K562 (cell line): ENCODE measurements at regions not wholly inside any gene's neighbourhood (a gene's known extent, or its start where the extent isn't known, plus 50 kb on each side); places are given as distances from the start of the nearest gene placed in this dataset.

Source experiments
- BCOR ChIP-seq: fragments of 450-650 bp; IDR thresholded peaks from 2 replicates; pipeline ENCODE4 v1.6.1; 2016
- C11orf30 ChIP-seq: fragments of 450-650 bp; IDR thresholded peaks from 2 replicates; pipeline ENCODE4 v1.6.1; 2016; ENCODE audit warnings: low read depth, mild to moderate bottlenecking
- CBX5 ChIP-seq: IDR thresholded peaks from 2 replicates; pipeline ENCODE4 v1.6.1; 2014; ENCODE audit warnings: low read depth, borderline replicate concordance
- ELF2 ChIP-seq: fragments of 250-450 bp; sonication (Bioruptor Pico); IDR thresholded peaks from 2 replicates; pipeline ENCODE4 v1.5.0; 2021; ENCODE audit warnings: mild to moderate bottlenecking
- ETV5 ChIP-seq: sonication (generic); formaldehyde crosslinking; IDR thresholded peaks from 2 replicates; pipeline ENCODE4 v1.4.0; 2020; ENCODE audit warnings: low read depth, mild to moderate bottlenecking, missing genetic modification reagents
- HCFC1 ChIP-seq: IDR thresholded peaks from 2 replicates; pipeline ENCODE4 v1.6.1; 2012; ENCODE audit warnings: low read depth, low read length, improper control_type of control experiment
- LCOR ChIP-seq: sonication (generic); formaldehyde crosslinking; IDR thresholded peaks from 2 replicates; pipeline ENCODE4 v1.8.0; 2022; ENCODE audit warnings: mild to moderate bottlenecking, missing genetic modification reagents
- MAFG ChIP-seq: fragments of 450-650 bp; conservative IDR thresholded peaks from 2 replicates; pipeline ENCODE4 v1.6.1; 2016; ENCODE audit warnings: missing genetic modification characterization, missing compliant biosample characterization
- MBD2 ChIP-seq: sonication (generic); IDR thresholded peaks from 2 replicates; pipeline ENCODE4 v1.6.1; 2016; ENCODE audit warnings: low read depth, borderline replicate concordance
- NR4A1 ChIP-seq, 2 experiments: fragments of 250-450 bp in 1 of 2; fragments of 450-650 bp in 1 of 2; sonication (Bioruptor Pico) in 1 of 2; IDR thresholded peaks; 2 replicates each; pipeline versions ENCODE4 v1.4.0 to v1.6.1; 2016 to 2020; ENCODE audit warnings: mild to moderate bottlenecking in 2 of 2, missing compliant biosample characterization in 1 of 2, missing genetic modification characterization in 1 of 2, moderate library complexity in 1 of 2
- PHF21A ChIP-seq: fragments of 450-650 bp; IDR thresholded peaks from 2 replicates; pipeline ENCODE4 v1.6.1; 2017; ENCODE audit warnings: low read depth, borderline replicate concordance
- POLR2AphosphoS5 ChIP-seq: IDR thresholded peaks from 2 replicates; pipeline ENCODE4 v1.6.1; 2011; ENCODE audit warnings: mild to moderate bottlenecking, low read depth, low read length, moderate library complexity; ENCODE audit not compliant: control insufficient read depth, insufficient read depth
- TCF7L2 ChIP-seq: fragments of 150-350 bp; IDR thresholded peaks from 2 replicates; pipeline ENCODE4 v1.6.1; 2016; ENCODE audit warnings: low read depth, mild to moderate bottlenecking, low read length, moderate library complexity
- TEAD4 ChIP-seq, 2 experiments: sonication (generic) in 1 of 2; formaldehyde crosslinking in 1 of 2; IDR thresholded peaks; 2 replicates each; pipeline versions ENCODE4 v1.6.1 to v1.8.0; 2012 to 2022; ENCODE audit warnings: borderline replicate concordance in 1 of 2, inconsistent platforms in 1 of 2, low read length in 1 of 2, mild to moderate bottlenecking in 1 of 2, missing genetic modification reagents in 1 of 2
- ZBED1 ChIP-seq: IDR thresholded peaks from 2 replicates; pipeline ENCODE4 v1.6.1; 2014
- ZBTB17 ChIP-seq: fragments of 450-650 bp; formaldehyde crosslinking; IDR thresholded peaks from 2 replicates; pipeline ENCODE4 v1.4.0; 2020; ENCODE audit warnings: mild to moderate bottlenecking
- ZBTB8A ChIP-seq: fragments of 450-650 bp; IDR thresholded peaks from 2 replicates; pipeline ENCODE4 v1.6.1; 2018; ENCODE audit warnings: mild to moderate bottlenecking, moderate library complexity; ENCODE audit not compliant: partially characterized antibody
- ZFPM2 ChIP-seq: fragments of 250-450 bp; sonication (Bioruptor Pico); IDR thresholded peaks from 2 replicates; pipeline ENCODE4 v1.5.1; 2022; ENCODE audit warnings: mild to moderate bottlenecking
- ZKSCAN1 ChIP-seq: fragments of 150-350 bp; IDR thresholded peaks from 2 replicates; pipeline ENCODE4 v1.6.1; 2016; ENCODE audit warnings: low read depth, low read length
- ZNF232 ChIP-seq: sonication (generic); formaldehyde crosslinking; IDR thresholded peaks from 2 replicates; pipeline ENCODE4 v1.8.0; 2022; ENCODE audit warnings: mild to moderate bottlenecking, missing genetic modification reagents
- ZNF668 ChIP-seq: fragments of 250-450 bp; sonication (Bioruptor Pico); IDR thresholded peaks from 2 replicates; pipeline ENCODE4 v1.8.0; 2022; ENCODE audit warnings: mild to moderate bottlenecking, inconsistent platforms
- TF ChIP-seq, protein P1 (sequence below): fragments of 450-650 bp; IDR thresholded peaks from 2 replicates; pipeline ENCODE4 v1.6.1; 2016
- TF ChIP-seq, protein P2 (sequence below), 2 experiments: fragments of 450-650 bp in 1 of 2; IDR thresholded peaks; 2 replicates each; pipeline ENCODE4 v1.6.1; 2011 to 2017; ENCODE audit warnings: low read depth in 2 of 2, antibody characterized with exemption in 1 of 2, borderline replicate concordance in 1 of 2, low read length in 1 of 2, mild to moderate bottlenecking in 1 of 2, mixed read lengths in 1 of 2; ENCODE audit not compliant: control insufficient read depth in 1 of 2
- TF ChIP-seq, protein P3 (sequence below): fragments of 250-450 bp; sonication (Bioruptor Pico); IDR thresholded peaks from 2 replicates; pipeline ENCODE4 v1.8.0; 2021; ENCODE audit warnings: mild to moderate bottlenecking, moderate library complexity

DNA sequence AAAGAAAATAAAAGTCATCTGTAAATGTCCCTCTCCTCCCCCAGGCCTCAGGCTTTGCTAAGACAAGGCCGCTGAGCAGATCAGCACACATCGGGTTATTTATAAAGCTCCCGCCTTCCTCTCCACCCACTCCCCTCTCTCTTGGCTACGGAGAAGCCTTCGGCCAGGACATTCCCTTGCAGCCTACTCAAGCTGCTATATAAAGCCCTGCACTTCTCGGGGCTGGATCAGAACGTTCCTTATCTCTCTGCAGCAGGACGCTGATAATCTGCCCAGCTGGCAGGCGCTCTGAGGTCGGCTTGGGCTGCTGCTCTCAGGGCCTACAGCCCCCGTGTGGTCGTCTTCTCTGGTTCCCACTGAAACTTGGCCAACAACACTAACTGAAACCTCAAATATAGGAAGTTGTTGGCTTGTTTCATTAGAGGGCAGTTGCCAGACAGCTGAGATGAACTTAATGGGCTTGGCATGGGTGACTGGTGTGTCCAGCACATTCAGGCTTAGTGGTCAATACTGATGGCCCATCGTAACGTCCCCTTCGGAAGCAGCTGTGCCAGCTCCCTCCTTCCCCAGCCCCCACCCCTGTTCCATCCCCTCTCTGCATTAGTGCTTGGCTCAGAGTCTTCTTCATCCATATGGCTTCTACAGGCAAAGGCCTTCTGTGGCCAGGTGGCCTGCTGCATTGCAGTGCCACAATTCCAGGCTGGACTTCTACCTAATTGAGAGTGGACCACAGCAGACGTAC is 64.6 kb downstream of the IER5 start (continued):
- TF ChIP-seq TCF7L2 (no peak), ZBED1 (peak; percentile 95), MBD2 (peak; percentile 83; the same call in 1 of the 2 replicates), ZFPM2 (CRISPR knock-in tag) (no peak), MAFG (no peak), BCOR (peak; percentile 94), ZBTB17 (peak; percentile 76), ETV5 (peak; percentile 51; the same call in 1 of the 2 replicates), TEAD4 (IDR thresholded peaks at IDR 0.05; ENCODE audit: low read length) (peak; percentile 99), TEAD4 (CRISPR knock-in tag; IDR thresholded peaks at IDR 0.05; ENCODE audit: borderline replicate concordance) (no peak), LCOR (CRISPR knock-in tag) (peak; percentile 95), ZNF668 (CRISPR knock-in tag) (no peak), POLR2AphosphoS5 (peak; percentile 99), NR4A1 (CRISPR knock-in tag; IDR thresholded peaks at IDR 0.05) (0 out of 2 replicates have a peak, but pooled peaks have one; percentile 76), NR4A1 (tag; IDR thresholded peaks at IDR 0.05) (peak; percentile 91), CBX5 (no peak; the same call in 1 of the 2 replicates), C11orf30 (no peak), PHF21A (peak; percentile 70; the same call in 1 of the 2 replicates), ZBTB8A (no peak), ZNF232 (CRISPR knock-in tag) (no peak), HCFC1 (peak; percentile 55), ELF2 (CRISPR knock-in tag) (no peak), ZKSCAN1 (peak; percentile 74; the same call in 1 of the 2 replicates)
- TF ChIP-seq, protein P1, sequence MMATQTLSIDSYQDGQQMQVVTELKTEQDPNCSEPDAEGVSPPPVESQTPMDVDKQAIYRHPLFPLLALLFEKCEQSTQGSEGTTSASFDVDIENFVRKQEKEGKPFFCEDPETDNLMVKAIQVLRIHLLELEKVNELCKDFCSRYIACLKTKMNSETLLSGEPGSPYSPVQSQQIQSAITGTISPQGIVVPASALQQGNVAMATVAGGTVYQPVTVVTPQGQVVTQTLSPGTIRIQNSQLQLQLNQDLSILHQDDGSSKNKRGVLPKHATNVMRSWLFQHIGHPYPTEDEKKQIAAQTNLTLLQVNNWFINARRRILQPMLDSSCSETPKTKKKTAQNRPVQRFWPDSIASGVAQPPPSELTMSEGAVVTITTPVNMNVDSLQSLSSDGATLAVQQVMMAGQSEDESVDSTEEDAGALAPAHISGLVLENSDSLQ: peak; percentile 62; the same call in 1 of the 2 replicates
- TF ChIP-seq, protein P2, sequence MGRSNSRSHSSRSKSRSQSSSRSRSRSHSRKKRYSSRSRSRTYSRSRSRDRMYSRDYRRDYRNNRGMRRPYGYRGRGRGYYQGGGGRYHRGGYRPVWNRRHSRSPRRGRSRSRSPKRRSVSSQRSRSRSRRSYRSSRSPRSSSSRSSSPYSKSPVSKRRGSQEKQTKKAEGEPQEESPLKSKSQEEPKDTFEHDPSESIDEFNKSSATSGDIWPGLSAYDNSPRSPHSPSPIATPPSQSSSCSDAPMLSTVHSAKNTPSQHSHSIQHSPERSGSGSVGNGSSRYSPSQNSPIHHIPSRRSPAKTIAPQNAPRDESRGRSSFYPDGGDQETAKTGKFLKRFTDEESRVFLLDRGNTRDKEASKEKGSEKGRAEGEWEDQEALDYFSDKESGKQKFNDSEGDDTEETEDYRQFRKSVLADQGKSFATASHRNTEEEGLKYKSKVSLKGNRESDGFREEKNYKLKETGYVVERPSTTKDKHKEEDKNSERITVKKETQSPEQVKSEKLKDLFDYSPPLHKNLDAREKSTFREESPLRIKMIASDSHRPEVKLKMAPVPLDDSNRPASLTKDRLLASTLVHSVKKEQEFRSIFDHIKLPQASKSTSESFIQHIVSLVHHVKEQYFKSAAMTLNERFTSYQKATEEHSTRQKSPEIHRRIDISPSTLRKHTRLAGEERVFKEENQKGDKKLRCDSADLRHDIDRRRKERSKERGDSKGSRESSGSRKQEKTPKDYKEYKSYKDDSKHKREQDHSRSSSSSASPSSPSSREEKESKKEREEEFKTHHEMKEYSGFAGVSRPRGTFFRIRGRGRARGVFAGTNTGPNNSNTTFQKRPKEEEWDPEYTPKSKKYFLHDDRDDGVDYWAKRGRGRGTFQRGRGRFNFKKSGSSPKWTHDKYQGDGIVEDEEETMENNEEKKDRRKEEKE (IDR thresholded peaks at IDR 0.05; ENCODE audit: borderline replicate concordance in 1 of 2, control insufficient read depth in 1 of 2, low read depth in 2 of 2, low read length in 1 of 2): peak in 1 of 2 experiments; percentile 86; a peak in 1 of 4 replicates
- TF ChIP-seq, protein P3, sequence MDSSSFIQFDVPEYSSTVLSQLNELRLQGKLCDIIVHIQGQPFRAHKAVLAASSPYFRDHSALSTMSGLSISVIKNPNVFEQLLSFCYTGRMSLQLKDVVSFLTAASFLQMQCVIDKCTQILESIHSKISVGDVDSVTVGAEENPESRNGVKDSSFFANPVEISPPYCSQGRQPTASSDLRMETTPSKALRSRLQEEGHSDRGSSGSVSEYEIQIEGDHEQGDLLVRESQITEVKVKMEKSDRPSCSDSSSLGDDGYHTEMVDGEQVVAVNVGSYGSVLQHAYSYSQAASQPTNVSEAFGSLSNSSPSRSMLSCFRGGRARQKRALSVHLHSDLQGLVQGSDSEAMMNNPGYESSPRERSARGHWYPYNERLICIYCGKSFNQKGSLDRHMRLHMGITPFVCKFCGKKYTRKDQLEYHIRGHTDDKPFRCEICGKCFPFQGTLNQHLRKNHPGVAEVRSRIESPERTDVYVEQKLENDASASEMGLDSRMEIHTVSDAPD: no peak
